ENCODE measurements at regions not wholly inside any gene's neighbourhood (a gene's known extent, or its start where the extent isn't known, plus 50 kb on each side); places are given as distances from the start of the nearest gene placed in this dataset.

- TF ChIP-seq CTCF (IDR thresholded peaks at IDR 0.05; ENCODE audit: insufficient read depth, low read depth, low read length) (no peak), EZH2 (IDR thresholded peaks at IDR 0.05; ENCODE audit: insufficient read depth, low read length) (no peak)
Measured at GRCh38 chr15:26461847-26462608, 310.8 kb downstream of the GABRB3 start.

Measured in astrocyte (in vitro differentiated cells and primary cell).